Stimulated activated CD4-positive, alpha-beta T cell treated with anti-CD3 and anti-CD28 coated beads, Interleukin-2, amount 100 ng/mL, for 4 hours (primary cell): ENCODE measurements at regions not wholly inside any gene's neighbourhood (a gene's known extent, or its start where the extent isn't known, plus 50 kb on each side); places are given as distances from the start of the nearest gene placed in this dataset.
"Not testable (repeated sequence)": the region's sequence is repeated elsewhere in the genome, so short reads cannot be mapped to it uniquely, and the experiment has no call there.

ENCODE experiments used
- DNase-seq: peaks from one replicate; pipeline ENCODE4 v3.0.0-alpha.2; 2020; ENCODE audit warnings: low read depth

DNA sequence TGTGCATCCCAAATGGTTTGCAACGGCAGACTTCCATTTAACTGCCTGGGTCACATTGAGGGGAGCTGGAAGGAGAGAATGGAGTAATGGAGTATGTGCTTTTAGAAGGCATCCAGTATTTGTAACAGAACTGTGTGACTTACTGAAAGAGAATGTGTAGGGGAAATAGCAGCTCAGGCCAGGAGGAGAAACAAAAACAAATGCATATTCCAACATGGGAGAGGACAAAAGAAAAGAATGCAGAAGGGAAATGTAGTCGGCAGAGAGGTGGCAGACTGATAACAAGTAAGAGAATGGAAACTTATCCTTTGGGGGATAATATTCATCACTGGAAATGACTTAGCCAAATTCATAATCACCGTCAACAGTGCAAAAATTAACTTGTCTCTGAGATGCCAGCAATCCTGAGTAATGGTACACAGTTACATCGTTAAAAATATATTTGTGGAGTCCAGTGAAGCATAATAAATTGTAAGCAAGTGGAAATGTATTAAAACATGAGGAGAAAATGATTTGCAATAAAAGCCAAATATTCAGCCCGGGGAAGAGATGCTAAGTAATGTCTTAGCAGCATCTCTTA is 294.9 kb upstream of the SGO1 start:
- no peak for DNase-seq

DNA sequence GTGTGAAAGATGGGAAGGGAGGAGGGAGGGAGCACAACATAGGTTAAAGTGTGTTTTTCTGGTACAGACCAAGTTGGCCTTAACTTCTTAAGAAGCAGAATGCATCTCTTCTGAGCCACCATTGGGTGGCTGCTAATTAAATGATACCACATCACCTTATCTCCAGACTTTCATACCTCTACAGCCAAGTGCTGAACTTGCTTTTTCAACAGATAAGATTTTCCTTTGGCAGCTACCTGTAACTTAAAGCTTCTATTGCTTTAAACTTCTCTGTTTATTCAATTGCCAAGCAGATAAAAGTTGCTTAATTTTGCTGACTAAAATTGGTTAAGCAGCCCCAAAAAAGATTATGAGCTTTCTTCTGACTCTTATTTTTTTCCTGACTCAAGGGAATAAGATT is 292.4 kb upstream of the SGO1 start:
- no peak for DNase-seq

DNA sequence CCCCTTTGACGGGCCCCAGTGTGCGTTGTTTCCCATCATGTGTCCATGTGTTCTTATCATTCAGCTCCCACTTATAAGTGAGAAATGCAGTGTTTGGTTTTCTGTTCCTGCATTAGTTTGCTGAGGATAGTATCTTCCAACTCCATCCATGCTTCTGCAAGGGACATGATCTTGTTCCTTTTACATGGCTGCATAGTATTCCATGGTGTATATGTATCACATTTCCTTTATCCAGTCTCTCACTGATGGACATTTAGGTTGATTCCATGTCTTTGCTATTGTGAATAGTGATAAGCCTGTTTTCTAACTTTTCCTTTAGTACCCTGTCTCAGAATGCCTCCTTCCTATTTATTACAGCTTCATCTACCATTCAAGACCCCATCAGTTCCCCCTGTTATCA is 278.2 kb upstream of the SGO1 start:
- not testable (repeated sequence) for DNase-seq

DNA sequence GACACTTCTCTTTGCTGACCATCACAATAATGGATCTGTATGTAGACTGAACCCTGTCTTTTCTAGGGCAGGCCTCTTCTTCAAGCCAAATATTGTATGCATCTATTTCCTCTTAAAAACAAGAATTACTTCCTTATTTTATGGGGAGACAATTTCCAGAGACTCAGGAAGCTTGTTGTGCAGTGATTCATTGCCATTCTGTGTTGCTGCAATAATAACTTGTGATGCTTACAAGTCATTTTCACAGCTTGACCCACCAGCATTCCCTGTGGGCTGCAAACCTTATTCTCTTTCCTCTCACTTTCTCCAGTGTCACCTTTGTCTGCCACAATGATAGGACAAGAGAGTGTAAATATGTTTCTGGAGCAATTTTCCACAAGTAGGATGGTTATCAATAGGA is 276.7 kb upstream of the SGO1 start:
- no peak for DNase-seq

DNA sequence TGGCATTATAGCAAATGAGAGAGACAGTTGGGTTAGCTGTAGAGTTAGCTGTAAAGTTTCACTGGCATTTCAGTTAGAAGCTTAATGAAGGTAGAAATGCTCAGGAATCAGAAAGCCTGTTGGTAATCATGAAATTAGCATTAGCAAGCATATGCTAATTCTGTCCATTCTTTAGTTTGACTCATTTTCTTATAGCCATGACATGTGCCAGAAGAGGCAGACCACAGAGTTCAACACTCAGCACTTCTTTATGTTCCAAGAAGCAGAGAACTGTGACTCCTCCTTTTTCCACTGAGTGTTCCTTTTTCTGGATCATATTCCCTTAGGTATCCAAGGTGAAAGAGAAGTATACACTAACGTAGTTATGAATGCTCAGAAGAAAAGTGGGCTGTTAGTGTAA is 276.2 kb upstream of the SGO1 start:
- no peak for DNase-seq

DNA sequence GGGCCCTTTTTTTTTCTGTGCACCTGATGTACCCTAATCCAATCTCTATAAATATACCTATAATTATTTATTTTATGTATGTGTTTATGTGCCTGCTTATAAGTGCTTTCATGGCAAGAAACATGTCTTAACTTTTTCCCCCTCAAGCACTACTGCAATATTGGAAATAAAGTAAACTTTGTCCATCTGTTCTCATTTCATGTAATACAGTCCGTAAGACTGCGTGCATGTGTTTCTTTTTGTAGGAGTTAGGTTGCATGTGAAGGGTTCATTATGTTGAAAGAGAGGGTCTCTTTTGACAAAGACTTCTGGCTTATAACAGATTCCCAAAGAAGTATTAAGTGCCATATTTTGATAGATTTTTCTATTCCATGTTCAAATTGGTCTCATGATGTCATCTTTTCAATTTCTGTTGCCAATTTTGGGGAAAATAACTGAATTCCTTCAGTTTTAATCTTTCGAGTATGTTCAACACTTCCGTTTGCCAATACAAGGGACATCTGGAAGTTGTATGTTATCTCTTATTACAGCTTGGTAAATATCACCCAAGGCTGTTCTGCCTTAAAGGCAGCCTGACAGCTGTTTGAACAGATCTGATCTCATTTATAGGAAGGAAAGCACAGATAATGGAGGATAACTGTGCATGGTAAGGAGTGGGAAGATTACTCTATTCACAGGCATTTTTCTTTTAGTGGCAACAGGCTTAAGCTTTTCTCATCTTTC is 273.1 kb upstream of the SGO1 start:
- no peak for DNase-seq

DNA sequence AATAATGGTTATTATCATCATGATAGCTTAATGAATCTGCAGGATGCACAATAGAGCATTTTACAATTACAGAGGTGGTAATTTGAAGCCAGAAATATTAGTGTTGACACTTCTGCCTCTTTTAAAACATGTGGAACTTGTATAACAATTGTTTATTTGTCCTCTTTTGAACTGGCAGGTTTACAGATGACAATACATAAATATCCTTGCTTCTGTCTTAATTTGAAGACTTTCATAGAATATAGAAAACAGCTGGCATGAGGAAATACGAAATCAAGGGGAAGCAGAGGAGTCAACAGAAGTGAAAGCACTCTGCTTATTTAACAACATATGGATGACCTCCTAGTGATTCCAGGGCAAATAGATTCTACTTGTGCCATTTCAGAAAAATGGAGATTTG is 270.5 kb upstream of the SGO1 start:
- DNase-seq, result no peak

DNA sequence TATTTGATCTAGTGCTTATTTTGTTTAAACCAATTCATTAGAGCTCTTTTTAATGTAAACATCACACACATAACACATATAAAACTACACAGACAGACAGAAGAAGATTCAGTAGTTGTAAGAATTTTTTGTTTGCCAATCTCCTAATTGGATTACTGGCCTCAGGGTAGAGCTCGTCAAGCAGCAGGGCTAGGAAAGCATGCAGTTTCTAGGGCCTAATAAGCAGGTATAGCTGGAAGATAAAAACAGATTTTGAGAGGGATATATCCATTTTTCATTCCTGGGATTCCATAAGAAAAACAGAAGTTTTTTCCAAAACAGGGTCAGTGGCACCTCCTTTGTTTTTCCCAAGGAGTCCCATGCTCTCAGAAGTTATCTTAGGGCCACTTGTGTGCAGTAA is 265.2 kb upstream of the SGO1 start:
- DNase-seq, result no peak

DNA sequence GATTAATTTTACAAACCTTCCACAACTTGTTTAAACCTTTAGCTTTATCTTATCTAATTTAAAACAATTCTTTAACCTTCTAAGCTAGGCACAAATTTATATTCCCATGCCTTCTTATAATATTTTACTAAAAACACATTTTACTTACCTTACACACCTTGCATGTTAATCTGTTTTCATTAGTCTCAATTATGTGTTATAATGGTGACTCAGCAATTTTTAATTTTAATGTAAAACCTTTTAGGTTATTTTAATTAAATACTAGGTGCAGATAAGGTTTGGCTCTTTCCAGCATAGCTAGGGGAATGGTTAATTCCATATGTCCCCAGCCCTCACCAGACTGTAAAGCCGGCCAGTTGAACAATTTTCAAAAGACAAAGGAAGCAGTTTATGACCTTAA is 264.6 kb upstream of the SGO1 start:
- no peak for DNase-seq

DNA sequence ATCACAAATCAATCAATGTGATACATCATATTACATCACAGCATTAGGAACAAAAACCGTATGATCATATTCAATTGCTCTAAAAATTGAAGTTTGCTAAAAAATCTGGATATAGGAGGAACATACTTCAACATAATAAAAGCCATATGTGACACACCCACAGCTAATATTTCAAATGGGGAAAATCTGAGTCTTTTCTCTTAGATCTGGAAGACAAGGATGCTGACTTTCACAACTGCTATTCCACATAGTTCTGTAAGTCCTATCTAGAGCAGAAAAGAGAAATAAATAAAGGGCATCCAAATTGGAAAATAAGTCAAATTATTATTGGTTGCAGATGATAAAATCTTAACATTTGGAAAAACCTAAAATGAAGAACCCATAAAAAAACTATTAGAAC is 256.8 kb upstream of the SGO1 start:
- DNase-seq, result no peak

DNA sequence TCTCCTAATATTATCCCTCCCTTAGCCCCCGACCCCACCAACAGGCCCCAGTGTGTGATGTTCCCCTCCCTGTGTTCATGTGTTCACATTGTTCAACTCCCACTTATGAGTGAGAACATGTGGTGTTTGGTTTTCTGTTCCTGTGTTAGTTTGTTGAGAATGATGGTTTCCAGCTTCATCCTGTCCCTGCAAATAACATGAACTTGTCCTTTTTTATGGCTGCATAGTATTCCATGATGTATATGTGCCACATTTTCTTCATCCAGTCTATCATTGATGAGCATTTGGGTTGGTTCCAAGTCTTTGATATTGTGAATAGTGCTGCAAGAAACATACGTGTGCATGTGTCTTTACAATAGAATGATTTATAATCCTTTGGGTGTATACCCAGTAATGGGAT is 241.3 kb upstream of the SGO1 start:
- not testable (repeated sequence) for DNase-seq

DNA sequence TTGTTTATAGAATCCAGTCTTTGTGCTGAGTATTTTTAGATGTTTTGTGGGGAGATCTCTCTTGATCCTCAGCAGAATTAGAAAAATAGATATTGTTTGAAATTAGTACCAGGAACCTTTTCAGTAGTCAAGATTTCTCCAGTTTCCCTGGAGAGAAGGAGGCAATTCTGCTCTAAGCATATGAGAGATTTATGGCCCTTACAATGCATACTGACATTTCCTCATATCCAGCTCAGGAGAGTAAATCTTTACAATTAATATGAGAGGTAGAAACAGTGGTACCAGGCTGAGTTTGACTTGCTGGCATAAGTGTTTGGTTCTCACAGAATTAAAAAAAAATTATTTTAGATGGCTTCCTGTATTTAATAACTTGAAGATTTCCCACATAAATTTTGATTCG is 239.1 kb upstream of the SGO1 start:
- DNase-seq, result no peak

DNA sequence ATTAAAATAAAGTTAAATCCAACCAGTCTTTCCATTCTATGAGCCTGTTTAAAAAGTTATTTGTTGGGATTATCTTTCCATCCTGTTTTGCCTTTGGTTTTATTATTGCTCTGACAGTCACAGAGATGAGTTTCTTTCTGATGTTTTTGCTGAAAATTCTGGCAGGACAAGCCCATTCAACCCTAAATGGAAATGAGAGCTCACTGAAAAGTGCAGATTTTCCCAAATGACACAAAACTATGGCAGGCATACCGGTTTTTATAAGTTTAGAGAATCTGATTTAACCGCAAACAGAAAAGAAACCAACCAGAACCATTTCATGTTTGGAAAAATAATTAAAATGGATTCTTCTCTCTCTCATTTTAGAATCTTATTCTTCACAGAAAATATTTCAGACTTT is 238.1 kb upstream of the SGO1 start:
- no peak for DNase-seq

DNA sequence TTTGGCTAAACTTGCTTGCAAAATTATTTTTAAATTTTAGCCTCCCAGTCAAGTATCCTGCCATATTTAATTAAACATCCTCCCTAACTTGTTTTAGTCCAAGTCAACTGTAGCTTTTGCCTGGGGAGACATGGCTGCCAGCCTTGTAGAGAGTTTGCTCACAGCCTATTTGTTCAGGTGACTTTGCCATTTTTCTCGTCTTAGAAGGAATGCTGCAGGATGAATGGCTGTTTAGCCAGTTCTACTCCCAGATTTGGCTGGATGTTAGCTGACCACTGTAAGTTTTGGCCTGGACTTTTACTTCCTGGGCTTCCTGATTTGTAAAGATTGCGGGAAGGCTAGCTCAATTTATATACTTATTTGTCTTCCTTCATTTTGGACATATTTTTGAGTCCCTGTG is 236.4 kb upstream of the SGO1 start:
- DNase-seq, result no peak

DNA sequence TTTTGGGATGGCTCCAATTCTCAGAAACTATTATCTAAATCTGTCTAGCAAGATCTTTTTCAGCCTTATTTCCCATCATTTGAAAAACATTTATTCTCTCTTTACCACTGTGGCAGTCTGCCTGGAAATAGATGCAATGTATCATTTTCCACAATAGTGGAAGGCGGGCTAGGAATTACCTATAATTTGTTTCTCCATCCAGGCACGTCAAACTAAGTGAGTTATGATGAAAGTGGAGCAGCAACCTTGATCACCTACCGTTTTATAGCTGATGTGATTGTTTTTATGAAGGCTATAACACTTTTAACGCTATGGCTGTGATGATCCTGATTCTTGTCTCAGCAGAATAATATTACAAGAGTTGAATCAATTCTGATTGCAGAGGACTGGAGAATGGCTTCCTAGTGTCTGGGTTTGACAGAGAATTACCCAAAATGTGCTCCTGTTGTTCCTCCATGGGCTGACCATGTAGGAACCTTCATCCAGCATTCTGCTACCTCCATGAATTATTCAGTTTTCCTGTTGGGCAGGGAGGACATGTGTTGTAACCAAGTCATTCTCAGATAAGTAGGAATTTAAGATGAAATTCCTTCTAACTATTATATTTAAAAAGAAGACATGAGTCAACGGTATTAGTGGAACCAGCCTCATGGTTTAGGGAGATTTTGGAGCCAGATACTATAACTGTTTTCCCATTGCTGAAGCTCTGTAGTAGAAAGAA is 231.5 kb upstream of the SGO1 start:
- no peak for DNase-seq

DNA sequence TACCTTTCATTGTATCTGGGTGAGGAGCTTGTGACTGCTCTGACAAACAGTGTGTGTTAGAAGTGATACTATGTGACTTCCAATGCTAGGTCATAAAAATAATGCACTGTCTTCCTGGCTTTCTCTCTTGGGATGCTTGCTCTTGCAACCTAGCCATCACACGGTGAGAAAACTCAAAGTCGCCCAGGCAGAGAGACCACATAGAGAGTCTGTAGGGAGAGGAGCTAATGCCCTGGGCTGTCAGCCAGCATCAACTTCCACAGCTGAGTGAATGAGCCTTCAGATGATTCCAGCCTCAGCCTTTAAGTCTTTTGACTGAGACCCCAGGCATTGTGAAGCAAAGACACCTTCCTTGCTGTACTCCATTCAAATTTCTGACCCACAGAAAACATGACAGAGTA is 220.6 kb upstream of the SGO1 start:
- DNase-seq, result no peak

DNA sequence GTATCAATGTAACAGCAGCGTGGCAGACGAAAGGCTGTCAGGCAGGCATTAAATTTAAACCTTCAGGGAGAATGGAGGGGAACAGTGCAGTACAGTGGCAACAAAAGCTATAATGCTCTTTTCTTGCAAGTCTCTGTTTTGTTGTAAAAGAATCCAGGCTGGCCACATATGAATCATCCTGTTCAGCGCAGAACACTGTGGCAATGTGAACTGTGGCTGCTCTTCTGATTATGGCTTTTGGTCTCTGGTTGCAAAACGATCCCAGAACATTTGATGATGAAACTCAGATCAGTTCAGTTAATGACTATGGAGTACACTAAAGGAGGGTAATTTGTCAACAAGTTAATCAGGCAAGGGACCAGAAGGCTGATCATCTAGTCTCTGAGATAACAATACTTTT is 219.7 kb upstream of the SGO1 start:
- DNase-seq, result no peak

DNA sequence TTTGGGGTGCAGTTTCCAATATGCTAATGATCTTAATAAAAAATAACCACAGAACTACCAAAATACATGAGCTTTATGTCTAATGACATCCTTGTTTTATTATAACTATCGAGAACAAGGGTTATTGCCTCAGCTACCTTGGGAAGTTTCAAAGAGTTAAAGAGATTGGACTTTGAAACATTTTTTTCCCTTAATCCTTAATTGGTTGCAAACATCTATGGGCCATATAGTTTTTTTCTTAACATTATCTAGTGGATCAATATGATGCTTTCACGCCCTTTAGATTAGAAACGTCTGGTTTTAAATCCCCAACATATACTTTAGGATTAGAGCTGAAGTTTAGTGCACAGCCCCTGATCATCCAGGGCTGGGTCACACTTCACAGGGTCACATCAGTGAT is 219.2 kb upstream of the SGO1 start:
- DNase-seq, result no peak

DNA sequence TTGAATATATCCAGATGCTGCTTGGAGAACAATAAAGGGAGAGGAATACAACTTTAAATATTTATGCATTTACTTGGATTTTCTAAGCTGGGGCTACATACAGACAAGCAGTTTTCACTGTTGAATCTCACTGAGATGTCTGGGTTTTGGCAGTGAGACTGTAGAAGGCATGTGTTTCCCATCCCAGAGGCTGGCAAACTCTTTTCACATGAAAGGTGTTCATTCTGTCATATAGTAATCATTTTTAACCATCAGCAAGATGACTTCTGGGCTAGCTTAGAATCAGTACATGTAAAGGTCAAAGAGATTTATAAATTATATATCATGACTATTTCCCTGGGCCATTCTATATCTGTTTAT is 218.7 kb upstream of the SGO1 start:
- DNase-seq, result no peak

DNA sequence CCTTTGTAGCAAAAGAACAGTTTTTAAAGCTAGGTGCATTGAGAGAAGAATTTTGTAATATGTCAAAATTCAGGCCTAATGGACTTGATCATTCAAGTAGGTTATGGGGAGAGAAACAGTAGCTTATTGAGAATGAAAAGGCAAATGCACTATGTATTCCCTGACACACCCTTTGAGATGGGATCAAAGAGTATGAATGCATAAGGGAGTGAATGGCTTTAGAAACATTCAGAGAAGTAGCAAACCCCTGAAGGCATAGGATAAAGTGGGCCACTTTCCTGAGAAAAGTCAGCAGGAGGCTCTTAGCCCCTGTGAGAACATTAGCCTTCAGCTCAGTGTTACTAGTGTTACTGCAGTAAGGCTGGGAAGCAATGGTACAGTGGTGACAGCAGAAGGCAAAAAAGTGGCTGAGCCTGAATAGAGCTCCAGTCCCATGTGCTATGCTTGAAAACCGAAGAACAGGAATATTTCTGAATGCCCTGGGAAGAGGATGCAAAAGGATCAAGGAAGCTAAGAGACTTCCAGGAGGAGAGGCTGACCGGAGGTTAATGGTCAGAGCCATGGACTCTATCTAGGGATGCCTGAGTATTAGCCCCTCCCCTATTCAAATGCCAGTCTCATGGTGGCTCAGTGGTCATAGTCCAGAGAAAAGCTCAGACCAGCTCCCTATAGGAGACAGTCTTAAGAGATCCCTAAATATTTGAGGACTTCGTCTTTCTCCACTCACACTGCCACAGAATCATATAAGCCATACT is 218.2 kb upstream of the SGO1 start:
- DNase-seq, result no peak

DNA sequence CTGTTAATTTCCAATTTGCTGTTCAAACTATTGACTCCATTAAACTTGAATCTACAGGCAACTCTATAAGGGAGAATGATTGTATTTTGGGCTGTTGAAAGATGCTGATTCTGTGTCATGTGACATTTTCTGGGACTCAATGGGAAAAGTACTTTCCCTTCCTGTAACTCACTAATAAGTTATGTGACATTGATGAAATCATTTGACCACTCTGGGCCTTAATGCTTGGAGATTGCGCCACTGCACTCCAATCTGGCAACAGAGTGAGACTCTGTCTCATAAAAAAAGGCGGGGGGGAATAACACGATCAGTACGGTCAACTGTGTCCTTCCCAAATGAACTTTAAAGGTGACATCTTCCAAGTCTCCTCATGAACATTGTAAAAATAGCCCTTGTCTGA is 215.2 kb upstream of the SGO1 start:
- no peak for DNase-seq

DNA sequence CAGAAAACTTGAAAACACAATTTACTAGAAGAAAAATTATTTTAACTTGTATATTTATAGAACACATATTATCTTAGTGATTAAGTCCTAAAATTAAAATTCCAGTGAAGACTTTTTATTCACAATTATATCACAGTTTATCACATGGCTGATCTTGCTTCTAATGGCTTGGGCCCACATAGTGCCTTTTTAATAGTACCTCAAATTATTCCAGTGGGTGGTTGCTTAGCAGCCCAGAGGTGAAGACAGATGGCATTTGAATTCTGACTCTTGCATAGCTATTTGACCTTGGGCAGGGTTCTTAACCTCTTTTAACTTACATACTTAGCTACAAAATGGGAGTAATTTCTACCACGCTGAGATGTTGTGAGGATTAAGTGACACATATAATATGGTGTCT is 214.7 kb upstream of the SGO1 start:
- DNase-seq, result no peak

DNA sequence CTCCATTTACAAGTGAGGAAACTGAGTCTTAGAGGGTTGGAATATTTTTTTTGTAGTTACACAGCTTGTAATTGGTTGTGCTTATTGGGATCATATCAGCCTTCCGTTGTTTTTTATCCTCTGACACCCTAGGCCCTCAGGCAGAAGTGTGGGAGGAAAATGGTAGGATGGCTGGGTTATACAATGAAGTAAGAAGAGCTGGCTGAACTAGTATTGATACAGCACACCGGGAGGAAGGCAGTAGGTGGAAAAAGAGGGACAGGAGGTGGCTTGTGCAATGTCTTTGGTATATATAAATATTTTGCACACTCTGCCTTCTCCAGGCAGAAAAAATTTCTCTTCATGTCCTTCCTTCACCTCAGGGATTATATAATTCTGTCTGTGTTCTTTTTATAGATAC is 214.3 kb upstream of the SGO1 start:
- no peak for DNase-seq
